ENCODE measurements at regions not wholly inside any gene's neighbourhood (a gene's known extent, or its start where the extent isn't known, plus 50 kb on each side); places are given as distances from the start of the nearest gene placed in this dataset.

DNA sequence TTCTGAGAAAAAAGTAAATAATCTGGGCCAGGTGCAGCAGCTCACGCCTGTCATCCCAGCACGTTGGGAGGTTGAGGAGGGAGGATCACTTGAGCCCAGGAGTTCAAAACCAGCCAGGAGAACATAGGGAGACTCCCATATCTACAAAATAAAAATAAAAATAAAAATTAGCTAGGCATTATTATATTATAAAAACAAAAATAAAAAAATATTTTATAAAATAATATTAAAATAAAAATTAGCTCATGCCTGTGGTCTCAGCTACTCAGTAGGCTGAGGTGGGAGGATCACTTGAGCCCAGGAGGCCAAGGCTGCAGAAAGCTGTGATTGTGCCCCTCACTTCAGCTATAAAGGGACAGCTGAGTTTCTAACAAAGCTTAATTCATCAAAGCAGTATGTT lies 362.9 kb downstream of the SMOC2 start:
- no peak for TF ChIP-seq POLR2A (IDR thresholded peaks at IDR 0.05; ENCODE audit: low read depth, low read length)
- TF ChIP-seq TAF1 (IDR thresholded peaks at IDR 0.05; ENCODE audit: low read depth, low read length): no peak
- no peak for TF ChIP-seq PAX5 (IDR thresholded peaks at IDR 0.05; ENCODE audit: insufficient read depth, low read length, severe bottlenecking)
